Loucy (cell line): ENCODE measurements at regions not wholly inside any gene's neighbourhood (a gene's known extent, or its start where the extent isn't known, plus 50 kb on each side); places are given as distances from the start of the nearest gene placed in this dataset.
A peak's percentile ranks its signal among the peaks of the same experiment; 100 is the strongest.

Experiments
- H2AFZ ChIP-seq: fragments of 200-600 bp; sonication (generic); 2 replicates; pipeline ENCODE4 v1.6.0; 2016; ENCODE audit warnings: antibody characterized with exemption, mild to moderate bottlenecking, low read length, moderate library complexity
- H3F3A ChIP-seq: fragments of 200-600 bp; 2 replicates; pipeline ENCODE4 v1.6.0; 2016; ENCODE audit warnings: antibody characterized with exemption, low read depth, mild to moderate bottlenecking
- H3K27me3 ChIP-seq: fragments of 200-600 bp; sonication (generic); 2 replicates; pipeline ENCODE4 v1.6.1; 2014; ENCODE audit warnings: low read length, mild to moderate bottlenecking; ENCODE audit not compliant: insufficient read depth, poor library complexity, severe bottlenecking
- H3K36me3 ChIP-seq: fragments of 200-600 bp; sonication (generic); 2 replicates; pipeline ENCODE4 v1.6.1; 2016; ENCODE audit warnings: low read length; ENCODE audit not compliant: insufficient read depth
- H3K4me1 ChIP-seq: fragments of 200-600 bp; sonication (generic); 2 replicates; pipeline ENCODE4 v1.5.1; 2014; ENCODE audit warnings: low read length, mild to moderate bottlenecking; ENCODE audit not compliant: insufficient read depth, poor library complexity, severe bottlenecking
- H3K4me2 ChIP-seq: fragments of 200-600 bp; sonication (generic); 2 replicates; pipeline ENCODE4 v1.6.0; 2014; ENCODE audit warnings: antibody characterized with exemption, low read length, low read depth, mild to moderate bottlenecking; ENCODE audit not compliant: poor library complexity, severe bottlenecking
- H3K4me3 ChIP-seq: fragments of 200-600 bp; sonication (generic); 2 replicates; pipeline ENCODE4 v1.5.1; 2014; ENCODE audit warnings: low read length, mild to moderate bottlenecking, mixed read lengths; ENCODE audit not compliant: poor library complexity, severe bottlenecking
- H3K79me2 ChIP-seq: fragments of 200-600 bp; sonication (generic); 2 replicates; pipeline ENCODE4 v1.6.1; 2014; ENCODE audit warnings: low read length; ENCODE audit not compliant: insufficient read depth
- H3K9ac ChIP-seq: fragments of 200-600 bp; sonication (generic); 2 replicates; pipeline ENCODE4 v1.6.0; 2014; ENCODE audit warnings: mild to moderate bottlenecking, low read depth, low read length, moderate library complexity; ENCODE audit not compliant: poor library complexity, severe bottlenecking
- H3K9me2 ChIP-seq: fragments of 200-600 bp; sonication (generic); replicated peaks from 2 replicates; pipeline ENCODE4 v1.6.1; 2016; ENCODE audit warnings: low read depth, low read length, mixed read lengths
- H3K9me3 ChIP-seq: fragments of 200-600 bp; sonication (generic); 2 replicates; pipeline ENCODE4 v1.6.1; 2014; ENCODE audit warnings: mild to moderate bottlenecking, antibody characterized with exemption, low read length, low read depth; ENCODE audit not compliant: insufficient read depth
- H4K20me1 ChIP-seq: fragments of 200-600 bp; sonication (generic); 2 replicates; pipeline ENCODE4 v1.6.0; 2014; ENCODE audit warnings: antibody characterized with exemption, low read length, mild to moderate bottlenecking; ENCODE audit not compliant: insufficient read depth, poor library complexity, severe bottlenecking
- EZH2phosphoT487 ChIP-seq: fragments of 200-600 bp; IDR thresholded peaks from 2 replicates; pipeline ENCODE4 v1.6.1; 2018; ENCODE audit warnings: antibody characterized with exemption, mild to moderate bottlenecking, moderate library complexity, borderline replicate concordance
- TF ChIP-seq, protein P1 (sequence below): fragments of 200-600 bp; sonication (generic); conservative IDR thresholded peaks from 2 replicates; pipeline ENCODE4 v1.5.1; 2014; ENCODE audit warnings: mild to moderate bottlenecking, antibody characterized with exemption, low read length

DNA sequence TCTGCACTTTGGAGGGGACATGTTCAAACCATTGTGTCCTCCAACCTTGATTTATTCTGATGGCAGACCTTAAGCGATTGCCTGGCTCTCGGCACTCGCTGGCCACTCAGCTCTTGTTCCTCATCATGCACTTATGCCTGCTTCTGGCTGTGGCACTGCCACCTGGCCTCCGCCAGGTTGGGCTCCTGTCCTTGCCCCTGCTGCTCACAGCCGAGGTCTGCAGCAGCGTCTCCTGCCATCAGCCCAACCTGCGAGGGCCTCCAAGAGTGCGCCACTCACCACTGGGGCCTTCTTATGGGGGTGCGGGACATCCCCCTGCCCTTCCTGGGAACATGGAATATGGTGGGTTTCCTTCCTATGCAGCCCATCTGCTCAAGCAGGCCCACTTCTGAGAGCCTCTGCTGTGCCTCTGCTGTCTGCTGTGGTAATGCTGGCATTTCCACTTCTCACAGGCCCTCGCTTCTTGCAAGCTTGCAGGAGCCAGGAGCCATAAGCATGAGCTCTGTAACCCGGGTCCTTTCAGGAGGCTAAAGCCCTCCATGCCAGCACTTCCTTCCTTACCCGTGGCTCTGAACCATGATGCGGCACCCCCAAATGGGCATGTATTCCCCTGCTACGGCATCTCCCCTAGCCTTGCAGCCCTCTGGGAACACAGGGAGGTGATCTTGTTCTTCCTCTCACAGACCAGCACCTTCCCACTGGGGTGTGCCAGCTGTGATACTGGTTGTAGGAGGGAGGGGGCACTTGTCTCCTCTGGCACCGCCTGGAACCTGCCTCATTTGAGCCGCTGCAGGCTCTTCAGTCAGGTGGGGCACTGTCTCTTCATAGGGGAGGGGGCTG, 58.6 kb upstream of the HS6ST1 start:
- Histone ChIP-seq H4K20me1 (no peaks in the 10 kb centered on the region), H3K36me3 (no peaks in the 10 kb centered on the region), H3K79me2 (no peaks in the 10 kb centered on the region), H3K27me3 (no peaks in the 10 kb centered on the region), H3K9me3 (no peaks in the 10 kb centered on the region), H3K4me1 (peaks cover 38% of the 10 kb centered on the region), H3K4me3 (no peak overlapping the region), H3K4me2 (no peak overlapping the region), H3K9ac (peak overlapping the region; percentile 4), H2AFZ (no peak overlapping the region), H3F3A (no peaks in the 10 kb centered on the region), H3K9me2 (no peaks in the 10 kb centered on the region)
- TF ChIP-seq, protein P1, sequence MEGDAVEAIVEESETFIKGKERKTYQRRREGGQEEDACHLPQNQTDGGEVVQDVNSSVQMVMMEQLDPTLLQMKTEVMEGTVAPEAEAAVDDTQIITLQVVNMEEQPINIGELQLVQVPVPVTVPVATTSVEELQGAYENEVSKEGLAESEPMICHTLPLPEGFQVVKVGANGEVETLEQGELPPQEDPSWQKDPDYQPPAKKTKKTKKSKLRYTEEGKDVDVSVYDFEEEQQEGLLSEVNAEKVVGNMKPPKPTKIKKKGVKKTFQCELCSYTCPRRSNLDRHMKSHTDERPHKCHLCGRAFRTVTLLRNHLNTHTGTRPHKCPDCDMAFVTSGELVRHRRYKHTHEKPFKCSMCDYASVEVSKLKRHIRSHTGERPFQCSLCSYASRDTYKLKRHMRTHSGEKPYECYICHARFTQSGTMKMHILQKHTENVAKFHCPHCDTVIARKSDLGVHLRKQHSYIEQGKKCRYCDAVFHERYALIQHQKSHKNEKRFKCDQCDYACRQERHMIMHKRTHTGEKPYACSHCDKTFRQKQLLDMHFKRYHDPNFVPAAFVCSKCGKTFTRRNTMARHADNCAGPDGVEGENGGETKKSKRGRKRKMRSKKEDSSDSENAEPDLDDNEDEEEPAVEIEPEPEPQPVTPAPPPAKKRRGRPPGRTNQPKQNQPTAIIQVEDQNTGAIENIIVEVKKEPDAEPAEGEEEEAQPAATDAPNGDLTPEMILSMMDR = no peak
- no peak for TF ChIP-seq EZH2phosphoT487

DNA sequence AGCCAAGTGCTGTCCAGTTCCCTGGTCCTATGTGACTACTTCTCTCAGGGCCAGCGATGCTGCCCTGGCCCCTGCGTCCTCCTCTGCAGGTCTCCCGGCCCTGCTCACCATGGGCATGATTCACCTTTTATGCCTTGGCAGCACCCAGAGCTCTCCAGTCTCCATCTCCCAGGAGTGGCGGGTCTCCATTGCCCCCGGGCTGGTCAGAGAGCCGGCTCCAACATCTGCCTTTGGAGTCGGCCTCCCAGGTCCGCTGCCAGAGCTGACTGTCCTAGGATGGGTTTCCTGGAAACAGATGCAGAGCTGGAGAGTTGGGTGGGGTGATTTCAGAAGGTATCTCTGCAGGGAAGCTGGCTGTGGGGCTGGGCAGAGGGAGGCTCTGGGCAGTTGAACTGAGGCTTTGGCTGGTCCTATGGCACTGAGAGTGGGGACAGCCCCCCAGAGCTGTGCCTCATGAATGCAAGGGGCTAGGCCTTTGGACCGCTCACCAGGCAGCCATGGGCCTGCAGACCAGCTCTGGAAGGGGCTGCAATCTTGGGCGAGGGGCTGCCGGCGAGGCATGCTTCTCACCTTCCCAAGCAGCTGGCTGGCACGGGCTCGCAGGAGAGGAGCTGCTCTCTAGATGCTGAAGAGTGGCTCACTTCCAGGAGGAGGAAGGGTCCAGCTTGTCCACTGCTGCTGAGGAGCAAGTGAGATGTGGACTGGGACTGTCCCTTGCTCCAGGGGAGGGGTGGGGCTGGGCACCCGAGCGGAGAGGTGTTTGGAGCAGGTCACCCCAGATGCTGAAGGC, 59.8 kb upstream of the HS6ST1 start:
- no peak overlapping the region for H3K9ac ChIP-seq
- H3K9me2 ChIP-seq = no peaks in the 10 kb centered on the region
- no peaks in the 10 kb centered on the region for H3K9me3 ChIP-seq
- no peak for TF ChIP-seq EZH2phosphoT487
- TF ChIP-seq, protein P1 = no peak
- no peaks in the 10 kb centered on the region for H3K79me2 ChIP-seq
- H3K4me1 ChIP-seq = peaks cover 32% of the 10 kb centered on the region
- H3K4me3 ChIP-seq = no peak overlapping the region
- no peak overlapping the region for H3K4me2 ChIP-seq
- no peak overlapping the region for H2AFZ ChIP-seq
- no peaks in the 10 kb centered on the region for H3K36me3 ChIP-seq
- H4K20me1 ChIP-seq = no peaks in the 10 kb centered on the region
- no peaks in the 10 kb centered on the region for H3F3A ChIP-seq
- no peaks in the 10 kb centered on the region for H3K27me3 ChIP-seq

DNA sequence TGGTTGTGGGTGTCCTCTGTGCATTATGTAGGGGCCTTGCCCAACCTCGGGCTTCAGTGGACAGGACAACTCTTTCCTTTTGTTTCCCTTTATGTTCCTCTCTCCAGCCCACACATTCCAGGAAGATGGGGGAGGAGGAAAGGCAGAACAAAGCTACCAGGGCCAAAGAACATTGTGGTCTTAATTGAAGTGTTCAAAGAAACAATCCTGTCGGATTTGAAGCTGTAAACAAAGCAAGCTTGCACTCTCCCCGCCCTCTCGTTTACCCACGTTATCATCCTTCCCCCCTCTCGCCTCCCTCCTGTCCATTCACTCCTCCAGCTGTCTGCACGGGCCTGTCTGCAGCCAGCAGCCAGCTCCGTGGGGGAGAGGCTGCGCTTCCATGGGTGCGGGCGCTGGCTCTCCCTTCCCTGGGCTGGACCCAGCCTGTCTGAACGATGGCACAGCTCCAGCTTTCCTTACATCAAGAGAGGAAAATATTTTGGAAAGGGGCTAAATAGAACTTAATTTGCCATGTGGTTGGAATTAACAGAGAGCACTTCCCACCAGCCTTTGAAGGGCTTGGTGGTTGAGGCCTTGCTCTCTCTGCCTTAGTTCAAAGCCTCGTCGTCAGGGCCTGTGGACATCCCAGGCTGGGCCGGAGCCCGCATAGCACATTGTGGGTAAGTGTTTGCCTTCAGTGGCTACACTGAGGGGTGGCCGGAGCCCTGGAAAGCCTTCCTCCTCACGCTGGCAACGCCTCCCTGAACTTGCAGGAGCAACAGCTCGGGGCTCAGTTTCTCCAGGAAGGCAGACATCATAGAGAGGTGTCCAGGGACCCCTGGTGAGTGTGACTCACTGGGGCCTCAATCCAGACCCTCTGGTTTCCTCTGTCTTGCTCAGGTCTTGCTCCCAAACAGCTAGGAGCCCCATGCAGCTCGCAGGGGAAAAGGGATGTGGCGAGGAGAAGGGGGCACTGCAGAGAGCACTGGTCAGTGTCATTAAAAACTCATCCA, 60.6 kb upstream of the HS6ST1 start:
- H3K9me3 ChIP-seq = no peaks in the 10 kb centered on the region
- H3K9me2 ChIP-seq = no peaks in the 10 kb centered on the region
- no peaks in the 10 kb centered on the region for H3F3A ChIP-seq
- peaks cover 23% of the 10 kb centered on the region for H3K4me1 ChIP-seq
- TF ChIP-seq, protein P1 = no peak
- TF ChIP-seq EZH2phosphoT487 = no peak
- H4K20me1 ChIP-seq = no peaks in the 10 kb centered on the region
- no peak overlapping the region for H2AFZ ChIP-seq
- H3K9ac ChIP-seq = no peak overlapping the region
- no peak overlapping the region for H3K4me3 ChIP-seq
- H3K4me2 ChIP-seq = no peak overlapping the region
- H3K79me2 ChIP-seq = no peaks in the 10 kb centered on the region
- no peaks in the 10 kb centered on the region for H3K27me3 ChIP-seq
- H3K36me3 ChIP-seq = no peaks in the 10 kb centered on the region
